Activated T-cell treated with anti-CD3 and anti-CD28 coated beads, Interleukin-2, amount 50 U/mL, for 4 hours (primary cell): ENCODE measurements at regions not wholly inside any gene's neighbourhood (a gene's known extent, or its start where the extent isn't known, plus 50 kb on each side); places are given as distances from the start of the nearest gene placed in this dataset.

ENCODE experiments used
- ATAC-seq, 2 donors: fragments of 200-7000 bp; cut with Tn5 transposase; one replicate each; pipeline ENCODE4 v1.10.0; 2021
- DNase-seq: peaks from one replicate; pipeline ENCODE4 v3.0.0-alpha.2; 2020
- H3K27me3 Mint-ChIP-seq: one replicate; pipeline ENCODE4 v1.8.0; 2021; ENCODE audit warnings: low read depth, mixed read lengths
- H3K36me3 Mint-ChIP-seq: one replicate; pipeline ENCODE4 v1.8.0; 2022; ENCODE audit warnings: mixed read lengths; ENCODE audit not compliant: insufficient read depth
- H3K4me1 Mint-ChIP-seq: one replicate; pipeline ENCODE4 v1.8.0; 2021; ENCODE audit warnings: low read depth, mixed read lengths
- H3K4me3 Mint-ChIP-seq: one replicate; pipeline ENCODE4 v1.8.0; 2021; ENCODE audit warnings: mild to moderate bottlenecking, moderate library complexity, mixed read lengths
- H3K9me3 Mint-ChIP-seq: one replicate; pipeline ENCODE4 v1.8.0; 2021; ENCODE audit warnings: mixed read lengths

GRCh38 chr7:135808206-135808605, 59.6 kb upstream of the FAM180A start:
- ATAC-seq: no peak
- Mint-ChIP-seq H3K4me1 (peaks cover 2% of the 10 kb centered on the region), H3K27me3 (no peaks in the 10 kb centered on the region)

DNA sequence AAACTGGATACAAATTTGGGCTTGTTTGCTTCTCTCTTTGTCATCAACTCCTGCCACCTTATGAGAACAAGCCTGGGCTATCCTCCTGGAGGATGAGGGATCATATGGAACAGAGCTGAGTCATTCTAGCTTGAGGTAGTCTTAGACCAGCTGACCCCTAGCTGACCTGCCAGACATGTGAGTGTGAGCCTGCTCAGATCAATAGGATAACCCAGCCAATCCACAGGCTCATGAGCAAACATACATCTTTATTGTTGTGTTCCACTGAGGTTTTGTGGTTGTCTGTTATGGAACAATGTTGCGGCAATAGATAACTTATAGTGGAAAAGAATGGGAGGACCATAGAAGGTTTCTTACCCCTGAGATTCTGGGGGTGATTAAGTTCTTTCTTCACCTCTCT, 54.5 kb upstream of the FAM180A start:
- no peaks in the 10 kb centered on the region for H3K36me3 Mint-ChIP-seq
- ATAC-seq (no peak), DNase-seq (no peak)
- no peaks in the 10 kb centered on the region for H3K9me3 Mint-ChIP-seq
- H3K27me3 Mint-ChIP-seq: peaks cover 8% of the 10 kb centered on the region
- peaks cover 5% of the 10 kb centered on the region for H3K4me1 Mint-ChIP-seq
- H3K4me3 Mint-ChIP-seq: no peak overlapping the region

More at GRCh38 chr7:135808206-135808605, 59.6 kb upstream of the FAM180A start:
- Mint-ChIP-seq H3K36me3 (no peaks in the 10 kb centered on the region), H3K9me3 (no peaks in the 10 kb centered on the region), H3K4me3 (no peak overlapping the region)
- DNase-seq: no peak

- Mint-ChIP-seq H3K27me3 (peaks cover 8% of the 10 kb centered on the region), H3K9me3 (no peaks in the 10 kb centered on the region), H3K4me3 (no peak overlapping the region), H3K36me3 (no peaks in the 10 kb centered on the region), H3K4me1 (peaks cover 5% of the 10 kb centered on the region)
- ATAC-seq (no peak), DNase-seq (no peak)
These were observed 54.1 kb upstream of the FAM180A start for GRCh38 chr7:135802697-135803096.

DNA sequence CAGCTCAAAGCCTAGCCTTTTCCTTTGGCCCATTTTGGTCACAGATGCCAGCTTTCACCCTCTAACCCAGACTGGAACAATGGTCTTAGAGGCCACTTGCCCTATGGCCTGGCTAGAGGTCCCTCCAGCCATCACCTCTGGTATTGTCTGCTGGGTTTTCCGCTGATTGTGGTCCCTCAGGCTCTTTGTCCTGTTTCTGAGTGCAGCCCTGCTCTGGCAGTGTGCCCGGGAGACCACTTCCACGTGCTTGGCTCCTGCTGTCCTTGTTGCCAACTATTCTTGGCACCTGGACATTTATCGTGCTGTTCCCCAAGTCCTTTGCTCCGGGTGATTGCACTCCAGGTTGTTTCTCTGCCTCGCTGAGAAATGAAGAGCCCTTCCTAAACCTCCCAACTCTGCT, 53.3 kb upstream of the FAM180A start:
- Mint-ChIP-seq H3K9me3 (no peaks in the 10 kb centered on the region), H3K36me3 (no peaks in the 10 kb centered on the region), H3K4me3 (no peak overlapping the region), H3K27me3 (peaks cover 8% of the 10 kb centered on the region), H3K4me1 (peaks cover 7% of the 10 kb centered on the region)
- DNase-seq (no peak), ATAC-seq (no peak)

GRCh38 chr7:135801045-135801693, 52.6 kb upstream of the FAM180A start:
- Mint-ChIP-seq H3K36me3 (no peaks in the 10 kb centered on the region), H3K4me1 (peaks cover 7% of the 10 kb centered on the region), H3K27me3 (peaks cover 8% of the 10 kb centered on the region), H3K4me3 (no peak overlapping the region), H3K9me3 (no peaks in the 10 kb centered on the region)
- ATAC-seq (peak; percentile 67 to 78), DNase-seq (no peak)

GRCh38 chr7:135800560-135800959, 51.9 kb upstream of the FAM180A start:
- Mint-ChIP-seq H3K27me3 (peaks cover 8% of the 10 kb centered on the region), H3K36me3 (no peaks in the 10 kb centered on the region), H3K4me3 (no peak overlapping the region), H3K4me1 (peaks cover 7% of the 10 kb centered on the region), H3K9me3 (no peaks in the 10 kb centered on the region)
- no peak for DNase-seq
- ATAC-seq: no peak

DNA sequence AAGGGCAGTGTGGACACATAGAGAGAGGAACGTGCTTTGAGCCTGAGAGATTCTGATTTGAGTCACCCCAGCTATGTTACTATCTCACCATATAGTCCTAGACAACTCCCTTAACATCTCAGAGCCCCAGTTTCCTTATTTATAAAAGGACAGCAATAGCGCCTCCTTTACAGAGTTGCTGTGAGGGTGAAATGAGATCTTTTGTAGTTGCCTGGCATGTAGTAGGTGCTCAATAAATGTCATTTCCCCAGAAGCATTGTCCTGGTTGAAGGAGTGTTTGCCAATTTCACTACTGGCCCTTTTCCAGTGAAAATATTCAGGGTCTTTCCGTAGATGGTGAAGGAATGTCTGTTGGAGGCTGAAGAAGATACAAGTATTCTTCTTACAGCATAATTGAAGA, 51.3 kb upstream of the FAM180A start:
- H3K27me3 Mint-ChIP-seq: peaks cover 8% of the 10 kb centered on the region
- H3K4me3 Mint-ChIP-seq: no peak overlapping the region
- ATAC-seq (no peak), DNase-seq (no peak)
- no peaks in the 10 kb centered on the region for H3K9me3 Mint-ChIP-seq
- peaks cover 7% of the 10 kb centered on the region for H3K4me1 Mint-ChIP-seq
- no peaks in the 10 kb centered on the region for H3K36me3 Mint-ChIP-seq
